Gastroesophageal sphincter (tissue), 3 donors: ENCODE measurements at regions not wholly inside any gene's neighbourhood (a gene's known extent, or its start where the extent isn't known, plus 50 kb on each side); places are given as distances from the start of the nearest gene placed in this dataset.

Experiments
- CTCF ChIP-seq, 4 experiments: fragments of 200-600 bp in 2 of 4; fragments of 450-650 bp in 2 of 4; sonication (generic) in 1 of 4; IDR thresholded peaks; one replicate each; pipeline ENCODE4 v1.5.1; 2017 to 2019; ENCODE audit warnings: antibody characterized with exemption in 4 of 4, mild to moderate bottlenecking in 2 of 4, moderate library complexity in 2 of 4
- EP300 ChIP-seq: sonication (generic); formaldehyde crosslinking; IDR thresholded peaks from one replicate; pipeline ENCODE4 v1.6.1; 2017; ENCODE audit warnings: antibody characterized with exemption, mild to moderate bottlenecking
- POLR2A ChIP-seq, 2 donors: fragments of 450-650 bp; IDR thresholded peaks; one replicate each; pipeline ENCODE4 v1.6.1; 2017; ENCODE audit warnings: antibody characterized with exemption in 2 of 2, mild to moderate bottlenecking in 2 of 2, moderate library complexity in 1 of 2
- POLR2AphosphoS5 ChIP-seq: sonication (generic); formaldehyde crosslinking; IDR thresholded peaks from one replicate; pipeline ENCODE4 v1.6.1; 2017; ENCODE audit warnings: antibody characterized with exemption

- TF ChIP-seq CTCF (IDR thresholded peaks at IDR 0.05), result no peak
- no peak for TF ChIP-seq EP300
- TF ChIP-seq POLR2AphosphoS5, result no peak
- TF ChIP-seq POLR2A (IDR thresholded peaks at IDR 0.05), result no peak
Measured at GRCh38 chr11:127737499-127737898, 736.9 kb upstream of the KIRREL3 start.
